Liver (tissue), 8 donors: ENCODE measurements at regions not wholly inside any gene's neighbourhood (a gene's known extent, or its start where the extent isn't known, plus 50 kb on each side); places are given as distances from the start of the nearest gene placed in this dataset.

Experiments
- DNase-seq: peaks from one replicate; pipeline ENCODE4 v3.0.0-alpha.2; 2017; ENCODE audit warnings: low spot score
- H3K27ac ChIP-seq, 2 donors: one replicate each; pipeline ENCODE4 v1.7.0; 2013; ENCODE audit warnings: inconsistent platforms in 2 of 2, low read length in 2 of 2, control low read depth in 1 of 2, low read depth in 1 of 2, mild to moderate bottlenecking in 1 of 2
- H3K27me3 ChIP-seq, 4 donors: one replicate each; pipeline versions ENCODE4 v1.6.1 to v1.7.0; 2013; ENCODE audit warnings: low read length in 3 of 4, inconsistent platforms in 1 of 4, mild to moderate bottlenecking in 1 of 4, moderate library complexity in 1 of 4; ENCODE audit not compliant: control insufficient read depth in 4 of 4, insufficient read depth in 4 of 4
- H3K36me3 ChIP-seq, 4 donors: one replicate each; pipeline versions ENCODE4 v1.6.1 to v1.7.0; 2013; ENCODE audit warnings: low read length in 3 of 4, mild to moderate bottlenecking in 3 of 4, low read depth in 1 of 4, moderate library complexity in 1 of 4; ENCODE audit not compliant: control insufficient read depth in 4 of 4, insufficient read depth in 3 of 4
- H3K4me1 ChIP-seq, 4 donors: one replicate each; pipeline versions ENCODE4 v1.6.1 to v1.7.0; 2013; ENCODE audit warnings: low read length in 3 of 4, mild to moderate bottlenecking in 3 of 4, moderate library complexity in 1 of 4; ENCODE audit not compliant: control insufficient read depth in 4 of 4, insufficient read depth in 4 of 4
- H3K4me3 ChIP-seq, 3 donors: one replicate each; pipeline versions ENCODE4 v1.6.1 to v1.7.0; 2013; ENCODE audit warnings: low read length in 3 of 3, control low read depth in 1 of 3, low read depth in 1 of 3, mild to moderate bottlenecking in 1 of 3
- H3K9ac ChIP-seq, 2 donors: one replicate each; pipeline ENCODE4 v1.7.0; 2013; ENCODE audit warnings: low read length in 2 of 2, mild to moderate bottlenecking in 2 of 2, moderate library complexity in 2 of 2, control low read depth in 1 of 2, low read depth in 1 of 2
- H3K9me3 ChIP-seq, 4 donors: one replicate each; pipeline versions ENCODE4 v1.6.1 to v1.7.0; 2013; ENCODE audit warnings: low read length in 3 of 4; ENCODE audit not compliant: control insufficient read depth in 4 of 4
- CTCF ChIP-seq: fragments of 150-350 bp; IDR thresholded peaks from 2 replicates; pipeline ENCODE4 v1.5.1; 2017; ENCODE audit warnings: improper control_type of control experiment, low read depth, low read length; ENCODE audit not compliant: missing input control
- EGR1 ChIP-seq, 2 donors: IDR thresholded peaks; 2 replicates each; pipeline ENCODE4 v1.6.1; 2016 to 2018; ENCODE audit warnings: antibody characterized with exemption in 2 of 2, low read depth in 2 of 2
- FOXA1 ChIP-seq: IDR thresholded peaks from 2 replicates; pipeline ENCODE4 v1.6.1; 2016; ENCODE audit warnings: antibody characterized with exemption
- FOXA2 ChIP-seq: IDR thresholded peaks from 2 replicates; pipeline ENCODE4 v1.6.1; 2016; ENCODE audit warnings: antibody characterized with exemption
- GABPA ChIP-seq, 2 donors: IDR thresholded peaks in 1 of 2; conservative IDR thresholded peaks in 1 of 2; 2 replicates each; pipeline ENCODE4 v1.6.1; 2016; ENCODE audit warnings: antibody characterized with exemption in 2 of 2, mild to moderate bottlenecking in 1 of 2, moderate library complexity in 1 of 2
- HNF4A ChIP-seq, 2 donors: conservative IDR thresholded peaks; 2 replicates each; pipeline ENCODE4 v1.6.1; 2016; ENCODE audit warnings: antibody characterized with exemption in 2 of 2, mild to moderate bottlenecking in 2 of 2
- RAD21 ChIP-seq, 2 donors: IDR thresholded peaks; 2 replicates each; pipeline ENCODE4 v1.6.1; 2016; ENCODE audit warnings: antibody characterized with exemption in 2 of 2, mild to moderate bottlenecking in 2 of 2
- SP1 ChIP-seq: IDR thresholded peaks from 2 replicates; pipeline ENCODE4 v1.6.1; 2018; ENCODE audit warnings: antibody characterized with exemption, mild to moderate bottlenecking
- TAF1 ChIP-seq: conservative IDR thresholded peaks from 2 replicates; pipeline ENCODE4 v1.6.1; 2016; ENCODE audit warnings: antibody characterized with exemption, mild to moderate bottlenecking
- WGBS: extraction: QIAGEN DNeasy Blood & Tissue Kit; methylation state at CpG from one replicate; pipeline ENCODE4 v1.1.7; 2013; 5-methylcytosine and 5-hydroxymethylcytosine counted together
- TF ChIP-seq, protein P1 (sequence below): IDR thresholded peaks from 2 replicates; pipeline ENCODE4 v1.6.1; 2016; ENCODE audit warnings: antibody characterized with exemption, mild to moderate bottlenecking
- donor health status: healthy.
- donor health status: healthy.
- donor health status: healthy.
- donor health status: healthy.
- donor health status: healthy.

- TF ChIP-seq EGR1 (IDR thresholded peaks at IDR 0.05; ENCODE audit: low read depth in 2 of 2) (no peak), GABPA (IDR thresholded peaks at IDR 0.05 in 1 of 2, conservative IDR thresholded peaks at IDR 0.05 in 1 of 2) (no peak), FOXA2 (no peak), FOXA1 (no peak)
- TF ChIP-seq, protein P1, sequence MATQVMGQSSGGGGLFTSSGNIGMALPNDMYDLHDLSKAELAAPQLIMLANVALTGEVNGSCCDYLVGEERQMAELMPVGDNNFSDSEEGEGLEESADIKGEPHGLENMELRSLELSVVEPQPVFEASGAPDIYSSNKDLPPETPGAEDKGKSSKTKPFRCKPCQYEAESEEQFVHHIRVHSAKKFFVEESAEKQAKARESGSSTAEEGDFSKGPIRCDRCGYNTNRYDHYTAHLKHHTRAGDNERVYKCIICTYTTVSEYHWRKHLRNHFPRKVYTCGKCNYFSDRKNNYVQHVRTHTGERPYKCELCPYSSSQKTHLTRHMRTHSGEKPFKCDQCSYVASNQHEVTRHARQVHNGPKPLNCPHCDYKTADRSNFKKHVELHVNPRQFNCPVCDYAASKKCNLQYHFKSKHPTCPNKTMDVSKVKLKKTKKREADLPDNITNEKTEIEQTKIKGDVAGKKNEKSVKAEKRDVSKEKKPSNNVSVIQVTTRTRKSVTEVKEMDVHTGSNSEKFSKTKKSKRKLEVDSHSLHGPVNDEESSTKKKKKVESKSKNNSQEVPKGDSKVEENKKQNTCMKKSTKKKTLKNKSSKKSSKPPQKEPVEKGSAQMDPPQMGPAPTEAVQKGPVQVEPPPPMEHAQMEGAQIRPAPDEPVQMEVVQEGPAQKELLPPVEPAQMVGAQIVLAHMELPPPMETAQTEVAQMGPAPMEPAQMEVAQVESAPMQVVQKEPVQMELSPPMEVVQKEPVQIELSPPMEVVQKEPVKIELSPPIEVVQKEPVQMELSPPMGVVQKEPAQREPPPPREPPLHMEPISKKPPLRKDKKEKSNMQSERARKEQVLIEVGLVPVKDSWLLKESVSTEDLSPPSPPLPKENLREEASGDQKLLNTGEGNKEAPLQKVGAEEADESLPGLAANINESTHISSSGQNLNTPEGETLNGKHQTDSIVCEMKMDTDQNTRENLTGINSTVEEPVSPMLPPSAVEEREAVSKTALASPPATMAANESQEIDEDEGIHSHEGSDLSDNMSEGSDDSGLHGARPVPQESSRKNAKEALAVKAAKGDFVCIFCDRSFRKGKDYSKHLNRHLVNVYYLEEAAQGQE, result no peak
Measured at GRCh38 chr20:60261333-60261732, 303.1 kb downstream of the CDH26 start (continued).

- Histone ChIP-seq H3K4me1 (peaks cover 0 to 3% (median 2%) of the 10 kb centered on the region in 4 donors), H3K27me3 (peaks cover 0 to 3% (median 0%) of the 10 kb centered on the region in 4 donors), H3K9me3 (no peaks in the 10 kb centered on the region), H3K27ac (no peak overlapping the region), H3K9ac (no peak overlapping the region), H3K4me3 (no peak overlapping the region), H3K36me3 (no peaks in the 10 kb centered on the region)
- WGBS, result 16% methylated on average over 4 of the region's 4 CpGs
- peak; percentile 62 for TF ChIP-seq CTCF
- TF ChIP-seq RAD21 (IDR thresholded peaks at IDR 0.05), result peak; percentile 49 to 75
- no peak for TF ChIP-seq SP1
- no peak for TF ChIP-seq EGR1 (IDR thresholded peaks at IDR 0.05; ENCODE audit: low read depth in 2 of 2)
- TF ChIP-seq TAF1, result no peak
- DNase-seq, result peak; percentile 42
Measured at GRCh38 chr20:60262967-60263603, 304.9 kb downstream of the CDH26 start.

GRCh38 chr20:60263725-60264709 is 305.8 kb downstream of the CDH26 start:
- Histone ChIP-seq H3K27me3 (peaks cover 0 to 3% (median 0%) of the 10 kb centered on the region in 4 donors), H3K9me3 (no peaks in the 10 kb centered on the region), H3K27ac (no peak overlapping the region), H3K4me1 (no peaks in the 10 kb centered on the region), H3K36me3 (no peaks in the 10 kb centered on the region), H3K4me3 (no peak overlapping the region), H3K9ac (no peak overlapping the region)
- 47% methylated on average over 18 of the region's 18 CpGs for WGBS
- DNase-seq, result no peak
- TF ChIP-seq HNF4A (conservative IDR thresholded peaks at IDR 0.05), result peak in 1 of 2 donors; percentile 42
- TF ChIP-seq, protein P1, result no peak
